AG08395 (cell line): ENCODE measurements at regions not wholly inside any gene's neighbourhood (a gene's known extent, or its start where the extent isn't known, plus 50 kb on each side); places are given as distances from the start of the nearest gene placed in this dataset.

ENCODE experiments used
- DNase-seq: peaks from one replicate; pipeline ENCODE4 v3.0.0; 2012; ENCODE audit warnings: mixed read lengths, low spot score

- no peak for DNase-seq
Measured at GRCh38 chr3:24596626-24597025, 102.0 kb upstream of the THRB start.

GRCh38 chr3:24598695-24599470 is 104.2 kb upstream of the THRB start:
- peak; percentile 17 for DNase-seq

GRCh38 chr3:24601066-24601939 is 106.7 kb upstream of the THRB start:
- no peak for DNase-seq

- DNase-seq = no peak
Measured at GRCh38 chr3:24604215-24604614, 109.6 kb upstream of the THRB start.

- DNase-seq = no peak
Measured at GRCh38 chr3:24605511-24606028, 110.9 kb upstream of the THRB start.

- DNase-seq = no peak
Measured at GRCh38 chr3:24607281-24607680, 112.6 kb upstream of the THRB start.

- peak; percentile 27 for DNase-seq
Measured at GRCh38 chr3:24608701-24609390, 114.2 kb upstream of the THRB start.

- DNase-seq = no peak
Measured at GRCh38 chr3:24614359-24614758, 119.7 kb upstream of the THRB start.

GRCh38 chr3:24615177-24615576 is 120.5 kb upstream of the THRB start:
- DNase-seq = no peak

GRCh38 chr3:24616110-24616829 is 121.6 kb upstream of the THRB start:
- no peak for DNase-seq

- no peak for DNase-seq
Measured at GRCh38 chr3:24622138-24622537, 127.5 kb upstream of the THRB start.

GRCh38 chr3:24622696-24623225 is 128.1 kb upstream of the THRB start:
- no peak for DNase-seq

- DNase-seq = no peak
Measured at GRCh38 chr3:24623657-24624056, 129.0 kb upstream of the THRB start.

- no peak for DNase-seq
Measured at GRCh38 chr3:24624938-24625681, 130.5 kb upstream of the THRB start.

GRCh38 chr3:24628523-24629258 is 134.0 kb upstream of the THRB start:
- DNase-seq = no peak

GRCh38 chr3:24631481-24631880 is 136.8 kb upstream of the THRB start:
- DNase-seq = no peak

GRCh38 chr3:24639061-24639460 is 144.4 kb upstream of the THRB start:
- no peak for DNase-seq

GRCh38 chr3:24639481-24640329 is 145.1 kb upstream of the THRB start:
- DNase-seq = no peak

- peak; percentile 55 for DNase-seq
Measured at GRCh38 chr3:24640330-24640877, 145.8 kb upstream of the THRB start.
